ENCODE measurements at regions not wholly inside any gene's neighbourhood (a gene's known extent, or its start where the extent isn't known, plus 50 kb on each side); places are given as distances from the start of the nearest gene placed in this dataset.
"Not testable (repeated sequence)": the region's sequence is repeated elsewhere in the genome, so short reads cannot be mapped to it uniquely, and the experiment has no call there.

DNA sequence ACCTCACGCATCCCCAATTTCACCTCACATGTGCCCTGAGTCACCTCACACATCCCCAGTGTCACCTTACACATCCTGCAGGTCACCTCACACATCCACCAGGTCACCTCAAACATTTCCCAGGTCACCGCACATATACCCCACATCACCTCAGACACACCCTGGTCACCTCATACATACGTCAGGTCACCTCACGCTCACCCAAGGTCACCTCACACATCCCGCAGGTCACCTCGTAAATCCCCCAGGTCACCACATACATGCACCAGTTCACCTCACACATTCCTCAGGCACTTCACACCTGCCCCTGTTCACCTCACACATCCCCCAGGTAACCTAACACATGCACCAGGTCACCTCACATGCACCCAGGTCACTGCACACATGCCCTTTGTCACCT is 864.0 kb downstream of the TMEM121 start:
- no peak for FAIRE-seq

DNA sequence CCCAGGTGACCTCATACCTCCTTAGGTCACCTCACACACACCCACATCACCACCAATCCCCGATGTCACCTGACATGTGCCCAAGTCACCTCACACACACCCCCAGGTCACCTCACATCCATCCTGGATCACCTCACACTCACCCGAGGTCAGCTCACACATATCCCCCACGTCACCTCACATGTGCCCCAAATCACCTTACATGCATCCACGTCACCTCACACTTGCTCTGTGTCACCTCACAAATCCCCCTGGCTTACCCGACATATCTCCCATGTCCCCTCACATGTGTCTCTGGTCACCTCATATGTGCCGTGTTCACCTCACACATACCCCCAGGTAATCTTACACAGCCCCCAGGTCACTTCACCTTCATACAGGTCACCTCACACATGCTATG is 864.6 kb downstream of the TMEM121 start:
- FAIRE-seq: no peak

GRCh38 chr14:106393742-106394141 is 867.4 kb downstream of the TMEM121 start:
- FAIRE-seq: no peak

GRCh38 chr14:106395456-106396050 is 869.2 kb downstream of the TMEM121 start:
- no peak for FAIRE-seq

GRCh38 chr14:106396999-106397398 is 870.6 kb downstream of the TMEM121 start:
- no peak for FAIRE-seq

DNA sequence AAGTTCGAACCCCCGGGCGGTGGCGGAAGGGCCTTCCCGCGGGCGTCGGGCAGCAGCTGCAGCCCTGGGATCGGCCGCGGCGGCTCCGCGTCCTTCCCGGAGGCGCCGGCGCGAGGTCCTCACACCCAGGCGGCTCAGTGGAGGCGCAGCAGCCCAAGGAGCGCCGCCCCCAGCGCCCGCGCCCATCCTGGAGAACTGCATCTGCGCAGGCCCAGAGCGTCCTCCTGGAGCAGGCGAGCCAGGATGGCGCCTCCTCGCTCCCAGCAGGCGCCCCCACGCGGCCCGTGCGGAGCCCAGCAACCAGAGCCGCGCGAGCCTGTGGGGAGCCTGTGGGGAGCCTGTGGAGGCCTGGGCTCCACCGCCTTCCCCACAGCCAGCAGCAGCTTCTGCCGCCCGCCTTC is 872.5 kb downstream of the TMEM121 start:
- FAIRE-seq: not testable (repeated sequence)

DNA sequence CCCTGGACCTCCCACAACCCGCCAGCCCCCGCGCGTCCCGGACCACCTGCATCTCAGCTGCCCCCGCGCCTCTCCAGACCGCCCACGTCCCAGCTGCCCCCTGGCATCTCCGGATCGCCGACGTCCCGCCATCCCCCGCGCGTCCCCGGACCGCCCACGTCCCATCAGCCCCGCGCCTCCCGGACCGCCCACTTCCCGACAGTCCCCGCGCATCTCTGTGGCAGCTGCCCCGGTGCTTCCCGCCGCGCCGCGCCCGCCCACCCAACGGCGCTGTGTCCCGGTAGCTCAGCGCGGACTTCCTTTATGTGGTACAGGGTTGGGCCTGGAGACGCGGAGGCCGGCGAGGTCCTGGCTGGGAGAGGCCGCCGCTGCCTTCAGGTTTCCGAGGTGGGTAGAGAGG is 874.9 kb downstream of the TMEM121 start:
- not testable (repeated sequence) for FAIRE-seq

DNA sequence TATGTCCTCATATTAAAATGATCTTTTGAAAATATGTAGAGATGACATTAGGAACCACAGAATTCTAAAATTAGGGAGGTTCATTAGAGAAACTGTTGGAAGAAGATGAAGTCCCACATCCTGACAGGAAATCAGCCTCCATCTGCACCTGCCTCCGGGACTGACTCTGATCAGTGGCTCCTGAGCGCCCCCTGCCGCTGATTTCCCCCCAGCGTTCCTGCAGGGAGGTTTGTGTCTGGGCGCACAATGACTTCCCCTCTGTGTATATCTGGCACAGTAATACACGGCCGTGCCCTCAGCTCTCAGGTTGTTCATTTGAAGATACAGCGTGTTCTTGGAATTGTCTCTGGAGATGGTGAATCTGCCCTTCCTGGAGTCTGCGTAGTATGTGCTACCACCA is 883.8 kb downstream of the TMEM121 start:
- FAIRE-seq: not testable (repeated sequence)

- no peak for FAIRE-seq
These were observed 888.1 kb downstream of the TMEM121 start for GRCh38 chr14:106414464-106414863.

DNA sequence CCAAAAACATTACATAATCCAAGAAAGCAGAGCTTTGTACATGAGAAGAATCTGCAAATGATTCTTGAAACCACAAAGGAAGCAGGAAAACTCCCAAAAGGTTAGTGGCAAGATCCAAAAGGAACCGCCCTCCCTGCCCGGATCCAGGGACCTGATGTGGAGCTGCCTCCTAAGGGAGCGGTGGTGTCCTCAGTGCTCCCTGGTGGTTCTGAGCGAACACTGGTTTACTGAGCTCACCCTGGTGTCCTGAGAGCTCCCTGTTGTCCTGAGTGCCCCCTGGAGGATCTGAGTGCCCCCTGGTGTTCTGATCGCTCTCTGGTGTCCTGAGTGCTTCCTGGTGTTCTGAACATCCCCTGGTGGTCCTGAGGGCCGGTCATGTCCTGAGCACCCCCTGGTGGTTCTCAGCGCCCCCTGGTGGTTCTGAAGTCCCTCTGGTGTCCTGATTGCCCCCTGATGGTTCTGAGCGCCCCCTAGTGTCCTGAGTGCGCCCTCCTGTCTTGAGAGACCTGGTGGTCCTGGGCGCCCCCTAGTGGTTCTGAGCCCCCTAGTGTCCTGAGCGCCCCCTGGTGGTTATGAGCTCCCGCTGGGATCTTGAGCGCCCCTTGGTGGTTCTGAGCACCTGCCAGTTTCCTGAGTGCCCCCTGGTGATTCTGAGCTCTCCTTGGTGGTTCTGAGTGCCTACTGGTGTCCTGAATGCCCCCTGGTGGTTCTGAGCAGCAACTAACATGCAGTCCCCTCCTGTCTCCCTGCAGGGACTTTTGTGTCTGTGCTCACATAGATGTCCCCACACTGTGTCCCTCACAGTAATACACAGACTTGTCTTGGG is 891.1 kb downstream of the TMEM121 start:
- FAIRE-seq: no peak

- FAIRE-seq: no peak
These were observed 893.1 kb downstream of the TMEM121 start for GRCh38 chr14:106419376-106419965.

GRCh38 chr14:106421431-106422033 is 895.1 kb downstream of the TMEM121 start:
- FAIRE-seq: not testable (repeated sequence)

DNA sequence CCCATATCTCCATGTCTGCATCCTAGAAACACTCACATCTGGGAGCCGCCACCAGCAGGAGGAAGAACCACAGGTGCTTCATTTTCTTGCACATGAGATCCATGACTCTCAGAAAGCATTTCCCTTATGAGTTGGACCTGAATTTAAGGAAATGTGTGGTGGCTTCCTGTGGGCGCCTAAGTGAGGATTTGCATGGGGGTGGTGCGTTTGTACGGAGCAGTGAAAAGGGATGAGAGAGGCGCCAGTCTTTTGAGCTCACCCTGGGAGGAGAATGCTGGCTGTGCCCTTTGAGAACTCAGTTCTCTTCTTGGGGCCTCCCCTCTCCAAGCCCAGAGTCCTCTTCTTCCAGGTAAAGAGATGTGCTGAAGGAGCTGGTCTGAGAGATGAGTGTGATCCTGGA is 895.7 kb downstream of the TMEM121 start:
- FAIRE-seq: no peak

GRCh38 chr14:106425150-106425549 is 898.8 kb downstream of the TMEM121 start:
- FAIRE-seq: not testable (repeated sequence)

- no peak for FAIRE-seq
These were observed 910.0 kb downstream of the TMEM121 start for GRCh38 chr14:106436310-106436905.

DNA sequence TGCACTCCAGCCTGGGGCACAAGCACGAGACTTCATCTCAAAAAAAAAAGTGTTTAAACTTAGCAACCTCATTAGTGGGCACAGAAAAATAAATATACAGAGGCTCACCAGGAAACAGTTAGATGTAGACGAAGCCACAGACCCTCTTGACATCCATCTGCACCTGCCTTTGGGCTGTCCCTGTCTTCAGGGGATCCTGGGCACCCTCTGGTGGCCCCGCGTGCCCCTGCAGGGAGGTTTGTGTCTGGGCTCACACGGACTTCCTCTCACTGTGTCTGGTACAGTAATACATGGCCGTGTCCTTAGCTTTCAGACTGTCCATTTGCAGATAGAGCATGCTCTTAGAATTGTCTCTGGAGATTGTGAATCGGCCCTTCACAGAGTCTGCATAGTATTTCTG is 916.5 kb downstream of the TMEM121 start:
- FAIRE-seq: no peak

GRCh38 chr14:106455026-106455425 is 928.6 kb downstream of the TMEM121 start:
- no peak for FAIRE-seq

DNA sequence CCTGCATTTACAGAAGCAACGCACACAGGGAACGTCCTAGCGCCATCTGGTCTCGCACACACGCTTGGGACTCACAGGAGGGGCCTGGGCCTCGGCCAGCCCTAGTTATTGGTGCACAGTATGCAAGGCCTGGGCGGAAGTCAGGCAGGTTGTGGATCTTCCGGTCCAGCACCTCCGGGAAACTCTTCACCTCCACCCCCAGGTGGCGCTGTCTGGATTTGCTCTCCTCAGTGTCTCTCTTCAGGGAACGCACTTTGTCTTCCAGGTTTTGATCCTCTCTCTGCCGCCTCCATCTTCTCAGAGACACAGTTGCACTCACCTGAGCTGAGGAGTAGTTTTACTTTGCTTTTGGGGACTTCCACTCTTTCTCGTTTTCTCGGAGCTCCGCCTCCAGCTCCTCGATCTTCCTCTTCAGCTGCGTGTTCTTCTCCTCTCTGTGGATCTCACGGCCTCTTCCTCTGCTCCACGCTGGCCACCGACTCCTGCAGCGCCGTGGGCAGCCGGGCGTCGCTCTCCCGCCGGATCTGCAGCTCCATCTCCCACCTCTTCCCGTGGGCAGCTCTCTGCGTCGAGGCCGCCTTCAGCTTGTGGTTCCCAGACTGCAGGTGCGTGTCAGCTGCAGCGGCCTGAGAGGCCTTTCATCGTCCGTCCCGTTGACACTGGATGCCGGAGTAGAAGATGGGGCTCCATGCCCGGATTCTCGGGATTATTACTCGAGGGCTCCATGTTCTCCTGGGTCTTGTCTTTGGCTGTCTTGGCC is 933.8 kb downstream of the TMEM121 start:
- no peak for FAIRE-seq

- no peak for FAIRE-seq
These were observed 934.5 kb downstream of the TMEM121 start for GRCh38 chr14:106460916-106461315.

DNA sequence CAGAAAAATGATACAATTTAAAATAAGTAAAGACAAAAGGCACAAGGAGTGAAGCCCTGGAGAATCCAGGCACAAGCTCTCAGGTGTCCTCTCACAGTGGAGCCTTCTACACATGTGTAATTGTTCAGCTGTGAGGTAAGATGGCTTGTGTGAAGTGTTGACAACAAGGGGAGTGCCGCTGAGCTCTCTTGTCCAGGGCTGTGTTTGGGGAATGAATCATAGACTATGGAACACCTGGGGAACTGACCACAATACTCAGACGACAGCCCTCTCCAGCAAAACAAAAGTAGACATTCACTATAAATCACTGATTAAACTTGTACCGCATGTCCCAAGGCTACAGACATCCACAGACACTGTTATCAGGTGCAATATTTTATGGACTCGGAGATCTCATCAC is 940.1 kb downstream of the TMEM121 start:
- not testable (repeated sequence) for FAIRE-seq

DNA sequence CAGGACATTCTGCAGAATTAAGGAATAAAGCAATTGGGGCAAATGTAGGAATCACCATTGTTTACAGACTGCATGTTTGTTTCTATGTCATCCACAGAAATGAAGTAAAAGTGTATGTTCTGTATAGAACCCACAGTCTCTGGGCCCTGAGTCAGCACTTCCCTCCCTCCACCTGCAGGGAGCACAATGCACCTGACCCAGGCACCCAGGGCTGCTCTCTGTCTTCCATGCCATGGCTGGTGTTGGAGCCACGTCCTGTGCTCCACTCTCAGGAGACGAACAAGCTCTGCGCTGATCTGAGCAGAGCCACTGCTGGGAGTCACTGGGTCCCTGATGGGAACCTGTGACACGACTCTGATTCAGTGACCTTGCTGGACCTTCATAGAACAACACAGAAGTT is 942.5 kb downstream of the TMEM121 start:
- FAIRE-seq: not testable (repeated sequence)

DNA sequence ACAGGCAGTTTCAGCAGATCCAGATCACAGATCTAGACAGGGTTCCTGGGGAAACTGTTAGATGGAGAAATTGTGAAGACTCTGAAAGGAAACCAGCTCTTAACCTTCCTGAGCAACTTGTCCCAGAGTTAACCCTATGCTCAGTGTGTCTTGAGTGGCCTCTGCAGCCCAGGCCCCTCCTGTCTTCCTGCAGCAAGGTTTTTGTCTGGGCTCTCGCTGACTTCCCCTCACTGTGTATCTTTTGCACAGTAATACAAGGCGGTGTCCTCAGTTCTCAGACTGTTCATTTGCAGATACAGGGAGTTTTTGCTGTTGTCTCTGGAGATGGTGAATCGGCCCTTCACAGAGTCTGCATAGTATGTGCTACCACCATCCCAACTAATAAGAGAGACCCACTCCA is 943.6 kb downstream of the TMEM121 start:
- not testable (repeated sequence) for FAIRE-seq

Measured in A204.1 (cell line).